ENCODE measurements at regions not wholly inside any gene's neighbourhood (a gene's known extent, or its start where the extent isn't known, plus 50 kb on each side); places are given as distances from the start of the nearest gene placed in this dataset.

GRCh38 chr7:84651876-84652275 lies 457.3 kb upstream of the SEMA3A start:
- no peaks in the 10 kb centered on the region for H3K27me3 ChIP-seq
- 41 to 45% methylated on average over 3 of the region's 3 CpGs for WGBS, 2 donors
- H3K9me3 ChIP-seq = no peaks in the 10 kb centered on the region
- no peaks in the 10 kb centered on the region for H3K4me1 ChIP-seq
- no peak for DNase-seq
- intact Hi-C loops (cut with DNase I) = no loop called here
- no peak overlapping the region for H3K27ac ChIP-seq
- no peaks in the 10 kb centered on the region for H3K36me3 ChIP-seq
- H3K4me3 ChIP-seq (replicated peaks in 1 of 3) = no peak overlapping the region
- TF ChIP-seq POLR2A (IDR thresholded peaks at IDR 0.05) = no peak
- no peak for TF ChIP-seq CTCF (IDR thresholded peaks at IDR 0.05)

- no peak overlapping the region for H3K4me3 ChIP-seq (replicated peaks in 1 of 3)
- H3K27me3 ChIP-seq = no peaks in the 10 kb centered on the region
- intact Hi-C loops (cut with DNase I) = no loop called here
- no peaks in the 10 kb centered on the region for H3K36me3 ChIP-seq
- 61 to 84% methylated on average over 2 of the region's 2 CpGs for WGBS, 2 donors
- H3K4me1 ChIP-seq = no peaks in the 10 kb centered on the region
- no peaks in the 10 kb centered on the region for H3K9me3 ChIP-seq
- no peak for DNase-seq
- TF ChIP-seq CTCF (IDR thresholded peaks at IDR 0.05) = no peak
- TF ChIP-seq POLR2A (IDR thresholded peaks at IDR 0.05) = no peak
- H3K27ac ChIP-seq = no peak overlapping the region
Observed at GRCh38 chr7:84647797-84648757, 453.5 kb upstream of the SEMA3A start.

GRCh38 chr7:84642611-84643010 lies 448.0 kb upstream of the SEMA3A start:
- H3K4me3 ChIP-seq (replicated peaks in 1 of 3) = no peak overlapping the region
- peaks cover 10 to 11% of the 10 kb centered on the region in 2 donors for H3K4me1 ChIP-seq
- H3K9me3 ChIP-seq = no peaks in the 10 kb centered on the region
- intact Hi-C loops (cut with DNase I) = no loop called here
- WGBS, 2 donors = 74 to 86% methylated on average over 3 of the region's 3 CpGs
- no peak for TF ChIP-seq CTCF (IDR thresholded peaks at IDR 0.05)
- TF ChIP-seq POLR2A (IDR thresholded peaks at IDR 0.05) = no peak
- H3K27me3 ChIP-seq = no peaks in the 10 kb centered on the region
- no peaks in the 10 kb centered on the region for H3K36me3 ChIP-seq
- no peak overlapping the region for H3K27ac ChIP-seq
- no peak for DNase-seq

- intact Hi-C loops (cut with DNase I) = no loop called here
- Histone ChIP-seq H3K4me1 (peaks cover 14 to 16% of the 10 kb centered on the region in 2 donors), H3K27me3 (no peaks in the 10 kb centered on the region), H3K27ac (no peak overlapping the region), H3K9me3 (no peaks in the 10 kb centered on the region), H3K4me3 (replicated peaks in 1 of 3) (no peak overlapping the region), H3K36me3 (no peaks in the 10 kb centered on the region)
- TF ChIP-seq POLR2A (IDR thresholded peaks at IDR 0.05) = no peak
- no peak for TF ChIP-seq CTCF (IDR thresholded peaks at IDR 0.05)
- WGBS, 2 donors = 78 to 96% methylated on average over 1 of the region's 1 CpG
- DNase-seq = no peak
Observed at GRCh38 chr7:84640637-84641036, 446.0 kb upstream of the SEMA3A start.

GRCh38 chr7:84638339-84638697 lies 443.7 kb upstream of the SEMA3A start:
- Histone ChIP-seq H3K4me1 (peaks cover 14 to 16% of the 10 kb centered on the region in 2 donors), H3K4me3 (replicated peaks in 1 of 3) (no peak overlapping the region), H3K36me3 (no peaks in the 10 kb centered on the region), H3K27me3 (no peaks in the 10 kb centered on the region), H3K9me3 (no peaks in the 10 kb centered on the region), H3K27ac (peak overlapping the region; percentile 78 to 95 (median 81))
- intact Hi-C loops (cut with DNase I) = no loop called here
- no peak for DNase-seq
- TF ChIP-seq CTCF (IDR thresholded peaks at IDR 0.05) (no peak), POLR2A (IDR thresholded peaks at IDR 0.05) (no peak)

All from thyroid gland (tissue), 4 donors.